HT1080 (cell line): ENCODE measurements at regions not wholly inside any gene's neighbourhood (a gene's known extent, or its start where the extent isn't known, plus 50 kb on each side); places are given as distances from the start of the nearest gene placed in this dataset.
A peak's percentile ranks its signal among the peaks of the same experiment; 100 is the strongest.
"Not testable (repeated sequence)": the region's sequence is repeated elsewhere in the genome, so short reads cannot be mapped to it uniquely, and the experiment has no call there.

Experiments used
- DNase-seq: peaks from one replicate; pipeline ENCODE4 v3.0.0-alpha.2; 2015; ENCODE audit warnings: low read depth

GRCh38 chr6:60574723-60575122, 1711.3 kb downstream of the KHDRBS2 start:
- not testable (repeated sequence) for DNase-seq

GRCh38 chr6:60572607-60573006, 1713.4 kb downstream of the KHDRBS2 start:
- DNase-seq, result not testable (repeated sequence)

GRCh38 chr6:60571293-60572016, 1714.6 kb downstream of the KHDRBS2 start:
- peak; percentile 52 for DNase-seq

- not testable (repeated sequence) for DNase-seq
Observed at GRCh38 chr6:60570599-60570998, 1715.4 kb downstream of the KHDRBS2 start.

- DNase-seq, result peak; percentile 64
Observed at GRCh38 chr6:60567447-60568187, 1718.4 kb downstream of the KHDRBS2 start.

GRCh38 chr6:60566387-60566786, 1719.6 kb downstream of the KHDRBS2 start:
- not testable (repeated sequence) for DNase-seq

GRCh38 chr6:60559702-60560101, 1726.3 kb downstream of the KHDRBS2 start:
- DNase-seq, result not testable (repeated sequence)

- DNase-seq, result not testable (repeated sequence)
Observed at GRCh38 chr6:60547340-60547739, 1738.7 kb downstream of the KHDRBS2 start.

GRCh38 chr6:60524770-60525169, 1761.3 kb downstream of the KHDRBS2 start:
- DNase-seq, result not testable (repeated sequence)

GRCh38 chr6:60477747-60478146, 1808.3 kb downstream of the KHDRBS2 start:
- not testable (repeated sequence) for DNase-seq

GRCh38 chr6:60473805-60474204, 1812.2 kb downstream of the KHDRBS2 start:
- DNase-seq, result not testable (repeated sequence)

- not testable (repeated sequence) for DNase-seq
Observed at GRCh38 chr6:60471426-60471825, 1814.6 kb downstream of the KHDRBS2 start.

GRCh38 chr6:60450428-60450827, 1835.6 kb downstream of the KHDRBS2 start:
- DNase-seq, result not testable (repeated sequence)

- not testable (repeated sequence) for DNase-seq
Observed at GRCh38 chr6:60444532-60444931, 1841.5 kb downstream of the KHDRBS2 start.

GRCh38 chr6:60439709-60440108, 1846.3 kb downstream of the KHDRBS2 start:
- not testable (repeated sequence) for DNase-seq

GRCh38 chr6:60422691-60423090, 1863.3 kb downstream of the KHDRBS2 start:
- not testable (repeated sequence) for DNase-seq

- DNase-seq, result not testable (repeated sequence)
Observed at GRCh38 chr6:60416118-60416517, 1869.9 kb downstream of the KHDRBS2 start.

- DNase-seq, result not testable (repeated sequence)
Observed at GRCh38 chr6:60408747-60409146, 1877.3 kb downstream of the KHDRBS2 start.

- DNase-seq, result not testable (repeated sequence)
Observed at GRCh38 chr6:60403268-60403667, 1882.8 kb downstream of the KHDRBS2 start.

GRCh38 chr6:60402490-60402889, 1883.5 kb downstream of the KHDRBS2 start:
- DNase-seq, result not testable (repeated sequence)

- not testable (repeated sequence) for DNase-seq
Observed at GRCh38 chr6:60395261-60395660, 1890.8 kb downstream of the KHDRBS2 start.

- not testable (repeated sequence) for DNase-seq
Observed at GRCh38 chr6:60392969-60393368, 1893.1 kb downstream of the KHDRBS2 start.
